Spleen (tissue), 7 donors: ENCODE measurements at regions not wholly inside any gene's neighbourhood (a gene's known extent, or its start where the extent isn't known, plus 50 kb on each side); places are given as distances from the start of the nearest gene placed in this dataset.

Source experiments
- CTCF ChIP-seq, 11 experiments: fragments of 200-600 bp in 7 of 11; fragments of 450-650 bp in 4 of 11; sonication (generic) in 4 of 11; IDR thresholded peaks in 8 of 11; conservative IDR thresholded peaks in 3 of 11; 1 replicate in 7 of 11; 2 replicates in 4 of 11; pipeline versions ENCODE4 v1.4.0 to v1.8.0; 2016 to 2021; ENCODE audit warnings: antibody characterized with exemption in 11 of 11, inconsistent platforms in 4 of 11, mild to moderate bottlenecking in 1 of 11
- POLR2A ChIP-seq, 3 donors: fragments of 450-650 bp; IDR thresholded peaks; one replicate each; pipeline ENCODE4 v1.5.1; 2017; ENCODE audit warnings: antibody characterized with exemption in 3 of 3, mild to moderate bottlenecking in 1 of 3
- POLR2AphosphoS5 ChIP-seq, 3 donors: sonication (generic); formaldehyde crosslinking; IDR thresholded peaks; one replicate each; pipeline ENCODE4 v1.5.1; 2017; ENCODE audit warnings: antibody characterized with exemption in 3 of 3
- donor health status: DM: no; HTN: no; CAD: no; lungs with moderate emphysema.
- donor health status: DM: no; HTN: no; CAD: no.
- donor health status: DM: no; HTN: no; CAD: no.

- no peak for TF ChIP-seq CTCF (IDR thresholded peaks at IDR 0.05 in 8 of 11, conservative IDR thresholded peaks at IDR 0.05 in 3 of 11)
- TF ChIP-seq POLR2AphosphoS5 (IDR thresholded peaks at IDR 0.05) = no peak
- no peak for TF ChIP-seq POLR2A (IDR thresholded peaks at IDR 0.05)
Measured at GRCh38 chr3:65033576-65033975, 345.8 kb upstream of the ADAMTS9 start.
